ENCODE measurements at regions not wholly inside any gene's neighbourhood (a gene's known extent, or its start where the extent isn't known, plus 50 kb on each side); places are given as distances from the start of the nearest gene placed in this dataset.

DNA sequence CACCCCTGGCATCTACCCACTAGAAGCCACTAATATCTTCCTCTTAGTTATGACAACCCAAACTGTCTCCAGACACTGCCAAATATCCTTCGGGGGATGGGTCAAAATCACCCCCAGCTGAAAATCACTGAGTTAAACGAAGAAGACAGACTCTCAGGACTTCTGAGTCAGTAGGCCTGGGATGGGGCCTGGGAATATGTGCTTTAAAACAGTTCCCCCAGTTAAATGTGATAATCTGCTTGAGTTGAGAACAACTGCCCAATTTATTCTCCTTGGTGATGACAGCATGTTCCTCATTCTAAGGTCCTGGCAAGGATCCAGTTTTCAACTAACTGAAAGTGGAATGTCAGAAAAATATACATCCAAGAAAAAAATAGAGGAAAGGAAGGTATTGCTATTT, 52.4 kb downstream of the CBLL2 start:
- Histone ChIP-seq H3K4me3 (ENCODE audit: low read length) (no peak overlapping the region), H3K9me3 (ENCODE audit: insufficient read depth, low read depth, low read length) (no peaks in the 10 kb centered on the region), H3K27ac (ENCODE audit: low read length) (no peak overlapping the region)

DNA sequence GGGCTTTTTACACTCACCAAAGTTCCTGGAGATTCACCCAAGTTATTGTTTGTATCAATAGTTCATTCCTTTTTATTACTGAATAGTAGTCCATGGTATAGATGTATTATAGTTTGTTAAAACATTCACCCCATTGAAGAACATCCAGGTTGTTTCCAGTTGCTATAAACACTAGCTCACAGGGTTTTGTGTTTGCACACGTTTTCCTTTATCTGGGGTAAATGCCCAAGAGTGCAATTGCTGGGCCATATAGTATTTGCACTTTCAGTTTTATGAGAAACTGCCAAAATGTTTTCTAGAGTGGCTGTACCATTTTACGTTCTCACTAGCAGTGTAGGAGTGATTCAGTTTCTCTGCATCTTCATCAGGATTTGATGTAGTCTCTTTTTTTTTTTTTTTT, 57.1 kb downstream of the CBLL2 start:
- no peaks in the 10 kb centered on the region for H3K27me3 ChIP-seq (ENCODE audit: insufficient read depth, low read length)
- H3K36me3 ChIP-seq (ENCODE audit: insufficient read depth, low read depth, low read length) = no peaks in the 10 kb centered on the region
- H3K9me3 ChIP-seq (ENCODE audit: insufficient read depth, low read depth, low read length) = no peaks in the 10 kb centered on the region
- no peak overlapping the region for H3K9ac ChIP-seq (ENCODE audit: low read depth, low read length)
- H3K27ac ChIP-seq (ENCODE audit: low read length) = no peak overlapping the region
- no peaks in the 10 kb centered on the region for H3K4me1 ChIP-seq (ENCODE audit: insufficient read depth, low read length)
- no peak overlapping the region for H3K4me3 ChIP-seq (ENCODE audit: low read length)

More for the DNA sequence above, 52.4 kb downstream of the CBLL2 start:
- Histone ChIP-seq H3K4me1 (ENCODE audit: insufficient read depth, low read length) (peaks cover 6% of the 10 kb centered on the region; the same call in 1 of the 2 replicates), H3K27me3 (ENCODE audit: insufficient read depth, low read length) (no peaks in the 10 kb centered on the region; the same call in 1 of the 2 replicates), H3K9ac (ENCODE audit: low read depth, low read length) (no peak overlapping the region), H3K36me3 (ENCODE audit: insufficient read depth, low read depth, low read length) (no peaks in the 10 kb centered on the region)

DNA sequence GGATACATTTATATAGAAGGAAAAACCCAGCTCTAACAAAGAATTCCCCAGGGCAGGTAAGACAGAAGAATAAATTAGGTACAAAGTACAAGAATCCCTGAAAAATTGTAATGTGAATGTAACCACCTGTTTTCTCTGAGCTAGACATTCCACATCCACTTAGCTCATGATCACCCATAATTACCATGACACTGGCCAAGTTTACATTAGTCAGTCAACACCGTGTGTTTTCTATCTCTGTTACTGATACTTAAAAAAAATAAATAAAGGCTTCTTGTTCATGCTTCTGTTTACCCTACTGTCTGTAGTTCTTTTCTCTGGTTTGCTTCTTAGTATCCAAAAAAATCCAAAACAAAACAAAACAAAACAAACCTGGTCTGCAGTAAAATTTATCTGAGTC, 66.0 kb downstream of the CBLL2 start:
- Histone ChIP-seq H3K36me3 (ENCODE audit: insufficient read depth, low read depth, low read length) (no peaks in the 10 kb centered on the region), H3K9ac (ENCODE audit: low read depth, low read length) (peak overlapping the region; percentile 27; the same call in 1 of the 2 replicates), H3K27ac (ENCODE audit: low read length) (no peak overlapping the region), H3K4me1 (ENCODE audit: insufficient read depth, low read length) (peaks cover 12% of the 10 kb centered on the region), H3K27me3 (ENCODE audit: insufficient read depth, low read length) (no peaks in the 10 kb centered on the region), H3K4me3 (ENCODE audit: low read length) (no peak overlapping the region), H3K9me3 (ENCODE audit: insufficient read depth, low read depth, low read length) (no peaks in the 10 kb centered on the region)

DNA sequence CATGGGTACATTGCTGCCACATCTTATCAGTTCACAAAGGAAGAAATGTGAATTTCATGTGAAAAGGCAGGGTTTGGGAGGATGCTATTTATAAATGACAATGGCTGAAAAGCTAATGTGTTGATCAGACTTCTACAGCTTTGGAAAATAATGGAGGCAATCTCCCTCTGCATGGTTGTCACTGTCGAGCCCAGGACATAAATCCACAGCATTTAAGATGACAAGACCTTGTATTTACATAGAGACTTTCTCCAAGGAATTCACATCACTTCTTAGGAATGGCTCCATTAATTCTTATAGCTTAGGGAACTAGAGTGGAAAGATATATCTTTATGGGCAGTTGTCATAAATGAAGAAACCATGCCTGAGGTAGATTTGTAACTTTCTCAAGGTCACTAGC, 66.7 kb downstream of the CBLL2 start:
- no peaks in the 10 kb centered on the region for H3K27me3 ChIP-seq (ENCODE audit: insufficient read depth, low read length)
- peaks cover 12% of the 10 kb centered on the region for H3K4me1 ChIP-seq (ENCODE audit: insufficient read depth, low read length)
- no peaks in the 10 kb centered on the region for H3K36me3 ChIP-seq (ENCODE audit: insufficient read depth, low read depth, low read length)
- peak overlapping the region; percentile 27; the same call in 1 of the 2 replicates for H3K9ac ChIP-seq (ENCODE audit: low read depth, low read length)
- no peaks in the 10 kb centered on the region for H3K9me3 ChIP-seq (ENCODE audit: insufficient read depth, low read depth, low read length)
- H3K4me3 ChIP-seq (ENCODE audit: low read length) = no peak overlapping the region
- no peak overlapping the region for H3K27ac ChIP-seq (ENCODE audit: low read length)

DNA sequence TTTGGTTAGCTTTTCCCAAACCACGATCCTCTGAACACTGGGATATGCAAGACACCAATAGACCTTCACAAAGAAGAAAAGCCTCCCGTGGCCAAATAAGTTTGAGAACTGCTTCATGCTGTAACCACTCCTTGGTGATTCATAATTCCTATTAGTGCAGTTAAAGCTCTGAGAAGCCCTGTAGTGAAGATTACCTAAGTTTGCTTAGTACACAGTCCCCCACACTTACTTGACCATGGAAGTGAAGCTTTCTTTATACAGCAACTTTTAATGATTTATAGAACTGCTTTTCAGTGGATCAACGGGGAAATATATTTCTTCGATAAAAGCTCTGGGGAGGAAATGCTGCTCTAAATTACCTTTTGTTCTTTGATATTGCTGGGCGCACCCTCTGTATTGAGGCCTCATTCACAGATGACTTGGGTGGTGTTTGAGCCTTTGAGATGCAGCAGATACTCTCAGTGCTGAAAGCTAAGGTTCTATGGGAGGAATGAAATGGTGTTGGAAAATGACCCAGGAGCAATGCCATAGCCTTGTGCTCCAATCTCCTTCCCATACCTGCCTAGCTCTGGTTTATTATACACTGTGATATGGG, 67.4 kb downstream of the CBLL2 start:
- Histone ChIP-seq H3K4me1 (ENCODE audit: insufficient read depth, low read length) (peaks cover 12% of the 10 kb centered on the region), H3K27me3 (ENCODE audit: insufficient read depth, low read length) (no peaks in the 10 kb centered on the region), H3K36me3 (ENCODE audit: insufficient read depth, low read depth, low read length) (no peaks in the 10 kb centered on the region), H3K9ac (ENCODE audit: low read depth, low read length) (no peak overlapping the region), H3K9me3 (ENCODE audit: insufficient read depth, low read depth, low read length) (no peaks in the 10 kb centered on the region), H3K4me3 (ENCODE audit: low read length) (no peak overlapping the region), H3K27ac (ENCODE audit: low read length) (no peak overlapping the region)

DNA sequence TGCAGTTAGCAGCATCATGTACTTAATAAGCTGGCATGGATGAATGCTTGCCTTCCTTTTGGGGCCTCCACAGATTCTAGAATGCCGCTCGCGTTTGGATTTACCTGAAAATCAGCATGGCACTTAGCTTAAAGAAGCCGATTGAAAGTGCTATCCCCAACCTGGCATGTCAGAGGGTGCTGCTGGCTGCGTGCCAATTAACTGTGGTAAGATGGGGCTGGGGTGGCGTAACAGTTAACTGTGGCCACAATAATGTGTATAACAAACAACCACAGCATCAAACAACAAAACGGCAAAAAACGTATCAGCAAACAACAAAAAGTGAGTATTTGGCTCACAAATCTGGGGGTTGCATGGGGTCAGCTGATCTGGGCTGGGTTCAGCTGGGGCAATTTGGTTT, 70.5 kb downstream of the CBLL2 start:
- H3K9me3 ChIP-seq (ENCODE audit: insufficient read depth, low read depth, low read length) = no peaks in the 10 kb centered on the region
- no peak overlapping the region for H3K9ac ChIP-seq (ENCODE audit: low read depth, low read length)
- H3K4me3 ChIP-seq (ENCODE audit: low read length) = no peak overlapping the region
- H3K4me1 ChIP-seq (ENCODE audit: insufficient read depth, low read length) = peaks cover 12% of the 10 kb centered on the region
- H3K27ac ChIP-seq (ENCODE audit: low read length) = no peak overlapping the region
- no peaks in the 10 kb centered on the region for H3K27me3 ChIP-seq (ENCODE audit: insufficient read depth, low read length)
- no peaks in the 10 kb centered on the region for H3K36me3 ChIP-seq (ENCODE audit: insufficient read depth, low read depth, low read length)

DNA sequence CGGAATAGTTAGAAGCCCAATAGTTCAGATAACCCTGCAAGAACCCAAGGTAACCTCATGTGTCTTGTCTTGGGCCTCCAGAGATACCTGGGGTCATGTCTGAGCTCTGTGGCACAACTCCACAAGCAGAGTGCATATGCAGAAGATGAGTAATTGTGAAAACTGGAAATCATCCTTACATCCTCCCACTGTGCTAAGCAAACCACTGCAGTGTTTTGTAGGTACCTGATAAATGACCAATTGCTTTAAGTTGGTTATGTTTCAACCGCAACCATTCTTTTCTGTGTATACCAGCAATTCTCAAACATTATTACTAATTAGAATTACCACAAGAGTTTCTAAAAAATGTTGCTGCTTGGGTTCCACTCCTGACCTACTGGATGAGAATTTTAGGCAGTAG, 73.2 kb downstream of the CBLL2 start:
- Histone ChIP-seq H3K27ac (ENCODE audit: low read length) (no peak overlapping the region), H3K27me3 (ENCODE audit: insufficient read depth, low read length) (no peaks in the 10 kb centered on the region), H3K9me3 (ENCODE audit: insufficient read depth, low read depth, low read length) (no peaks in the 10 kb centered on the region), H3K9ac (ENCODE audit: low read depth, low read length) (no peak overlapping the region), H3K4me3 (ENCODE audit: low read length) (no peak overlapping the region), H3K4me1 (ENCODE audit: insufficient read depth, low read length) (no peaks in the 10 kb centered on the region), H3K36me3 (ENCODE audit: insufficient read depth, low read depth, low read length) (no peaks in the 10 kb centered on the region)

DNA sequence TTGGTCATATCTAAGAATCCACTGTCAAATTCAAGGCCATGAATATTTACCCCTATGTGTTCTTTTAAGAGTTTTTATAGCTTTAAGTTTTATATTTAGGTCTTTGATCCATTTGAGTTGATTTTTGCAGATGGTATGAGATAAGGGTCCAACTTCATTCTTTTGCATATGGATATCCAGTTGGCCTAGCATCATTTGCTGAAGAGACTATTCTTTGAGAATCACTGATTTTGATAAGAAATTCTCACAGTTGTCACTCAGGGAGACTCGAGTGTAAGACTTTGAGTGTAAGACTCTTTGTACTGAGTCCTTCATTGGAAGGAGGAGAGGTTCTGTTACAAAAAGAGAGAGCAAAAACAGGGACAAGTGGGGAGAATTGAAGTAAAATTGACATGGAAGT, 74.8 kb downstream of the CBLL2 start:
- H3K4me3 ChIP-seq (ENCODE audit: low read length) = no peak overlapping the region
- no peaks in the 10 kb centered on the region for H3K36me3 ChIP-seq (ENCODE audit: insufficient read depth, low read depth, low read length)
- no peaks in the 10 kb centered on the region for H3K9me3 ChIP-seq (ENCODE audit: insufficient read depth, low read depth, low read length)
- H3K27me3 ChIP-seq (ENCODE audit: insufficient read depth, low read length) = no peaks in the 10 kb centered on the region
- H3K9ac ChIP-seq (ENCODE audit: low read depth, low read length) = no peak overlapping the region
- no peaks in the 10 kb centered on the region for H3K4me1 ChIP-seq (ENCODE audit: insufficient read depth, low read length)
- H3K27ac ChIP-seq (ENCODE audit: low read length) = no peak overlapping the region

DNA sequence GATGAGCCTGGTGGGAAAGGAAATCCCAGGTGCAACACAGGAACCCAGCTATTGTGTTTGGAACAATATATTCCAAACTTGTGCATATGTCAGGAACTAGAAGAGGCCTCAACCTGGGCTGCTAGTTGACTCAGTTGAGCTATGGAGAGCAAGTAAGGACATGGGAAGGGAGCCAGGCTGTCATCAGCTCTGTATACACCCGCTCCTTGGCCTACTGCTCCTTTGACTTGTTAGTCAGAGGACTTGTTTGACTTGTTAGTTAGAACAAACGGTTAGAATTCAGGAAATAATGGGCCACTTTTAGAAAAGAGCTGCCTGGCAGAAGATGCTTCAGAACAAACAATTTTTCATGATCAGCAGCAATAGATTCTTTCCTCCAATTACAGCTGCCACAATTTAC, 76.4 kb downstream of the CBLL2 start:
- no peaks in the 10 kb centered on the region for H3K27me3 ChIP-seq (ENCODE audit: insufficient read depth, low read length)
- H3K36me3 ChIP-seq (ENCODE audit: insufficient read depth, low read depth, low read length) = no peaks in the 10 kb centered on the region
- H3K4me1 ChIP-seq (ENCODE audit: insufficient read depth, low read length) = no peaks in the 10 kb centered on the region; the same call in 1 of the 2 replicates
- H3K9ac ChIP-seq (ENCODE audit: low read depth, low read length) = no peak overlapping the region
- no peak overlapping the region for H3K4me3 ChIP-seq (ENCODE audit: low read length)
- no peak overlapping the region for H3K27ac ChIP-seq (ENCODE audit: low read length)
- H3K9me3 ChIP-seq (ENCODE audit: insufficient read depth, low read depth, low read length) = no peaks in the 10 kb centered on the region

DNA sequence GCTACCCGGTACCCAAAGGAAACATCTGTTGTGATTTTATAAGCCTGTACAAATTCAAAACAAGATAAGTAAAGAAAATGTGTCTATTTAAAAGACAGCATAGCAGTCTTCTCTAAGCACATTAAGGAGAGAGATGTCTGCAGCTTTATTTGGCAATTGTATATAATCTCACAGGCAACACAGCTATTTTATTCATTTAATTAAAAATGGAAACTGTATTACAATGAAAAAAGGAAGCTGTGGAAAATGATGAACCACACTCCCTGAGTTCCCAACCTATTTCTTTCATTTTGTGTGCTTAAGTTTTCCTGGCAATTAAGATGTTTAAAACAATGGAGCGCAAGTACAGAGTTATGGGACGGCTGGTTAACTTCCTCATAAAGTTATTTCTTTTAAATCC, 78.4 kb downstream of the CBLL2 start:
- Histone ChIP-seq H3K4me3 (ENCODE audit: low read length) (no peak overlapping the region), H3K4me1 (ENCODE audit: insufficient read depth, low read length) (no peaks in the 10 kb centered on the region; the same call in 1 of the 2 replicates), H3K27me3 (ENCODE audit: insufficient read depth, low read length) (no peaks in the 10 kb centered on the region), H3K36me3 (ENCODE audit: insufficient read depth, low read depth, low read length) (no peaks in the 10 kb centered on the region), H3K9ac (ENCODE audit: low read depth, low read length) (no peak overlapping the region), H3K27ac (ENCODE audit: low read length) (no peak overlapping the region), H3K9me3 (ENCODE audit: insufficient read depth, low read depth, low read length) (no peaks in the 10 kb centered on the region)

DNA sequence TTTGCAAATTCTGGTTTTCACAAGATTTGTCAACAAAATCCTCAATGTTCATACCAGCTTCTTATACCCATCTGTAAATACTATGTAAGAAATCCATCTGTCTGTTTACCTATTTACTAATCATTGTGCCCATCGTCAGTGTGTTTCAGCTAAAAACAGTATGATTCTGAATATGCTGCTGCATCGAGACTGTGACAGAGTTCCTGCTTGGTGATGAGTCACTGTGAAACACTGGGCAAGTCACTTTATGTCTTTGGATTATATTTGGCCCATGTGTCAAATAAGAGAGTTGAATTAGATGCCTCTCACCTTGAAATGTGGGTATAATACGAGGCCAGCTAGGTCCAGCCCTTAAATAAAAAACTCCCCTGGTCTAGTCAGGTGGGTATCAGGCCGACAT, 79.3 kb downstream of the CBLL2 start:
- H3K4me1 ChIP-seq (ENCODE audit: insufficient read depth, low read length) = no peaks in the 10 kb centered on the region; the same call in 1 of the 2 replicates

DNA sequence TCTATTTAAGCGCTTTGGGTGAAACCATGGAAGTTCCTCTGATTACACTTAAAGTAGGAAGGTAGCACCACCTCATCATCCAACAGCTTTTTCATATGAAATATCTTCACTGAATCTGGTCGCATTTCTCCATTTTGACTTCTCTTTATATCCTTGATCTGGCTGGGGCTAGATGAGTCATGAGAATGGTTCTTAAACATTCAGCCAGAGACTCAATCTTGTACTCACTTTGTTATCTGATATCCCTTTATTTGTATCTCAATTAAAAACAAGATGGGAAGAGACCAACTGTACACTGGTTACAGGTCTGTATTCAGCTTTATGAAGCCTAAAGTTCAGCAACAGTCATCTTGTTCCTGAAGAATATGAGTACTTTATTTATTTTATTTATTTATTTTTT, 84.9 kb downstream of the CBLL2 start:
- Histone ChIP-seq H3K27ac (ENCODE audit: low read length) (no peak overlapping the region), H3K4me1 (ENCODE audit: insufficient read depth, low read length) (no peaks in the 10 kb centered on the region; the same call in 1 of the 2 replicates), H3K9ac (ENCODE audit: low read depth, low read length) (no peak overlapping the region), H3K9me3 (ENCODE audit: insufficient read depth, low read depth, low read length) (no peaks in the 10 kb centered on the region), H3K4me3 (ENCODE audit: low read length) (no peak overlapping the region), H3K36me3 (ENCODE audit: insufficient read depth, low read depth, low read length) (no peaks in the 10 kb centered on the region), H3K27me3 (ENCODE audit: insufficient read depth, low read length) (no peaks in the 10 kb centered on the region)

More for the DNA sequence above, 79.3 kb downstream of the CBLL2 start:
- Histone ChIP-seq H3K9ac (ENCODE audit: low read depth, low read length) (no peak overlapping the region), H3K4me3 (ENCODE audit: low read length) (no peak overlapping the region), H3K9me3 (ENCODE audit: insufficient read depth, low read depth, low read length) (no peaks in the 10 kb centered on the region), H3K36me3 (ENCODE audit: insufficient read depth, low read depth, low read length) (no peaks in the 10 kb centered on the region), H3K27me3 (ENCODE audit: insufficient read depth, low read length) (no peaks in the 10 kb centered on the region), H3K27ac (ENCODE audit: low read length) (no peak overlapping the region)
